ENCODE measurements at regions not wholly inside any gene's neighbourhood (a gene's known extent, or its start where the extent isn't known, plus 50 kb on each side); places are given as distances from the start of the nearest gene placed in this dataset.

- in situ Hi-C loops (cut with HindIII; ENCODE audit: extremely low pct_ligation_motif_present, low pct_unique_long_range_greater_than_20kb) (loop anchor here (25.0 kb wide), 1 partner anchor 573 kb away; no protein-coding TSS in a partner anchor), intact Hi-C loops (cut with micrococcal nuclease; ENCODE audit: unreplicated experiment) (no loop called here)
- no peaks in the 10 kb centered on the region for H3K27me3 ChIP-seq (ENCODE audit: control insufficient read depth in 1 of 2, insufficient read depth in 2 of 2, low read length in 2 of 2)
- no peak overlapping the region for H3K9ac ChIP-seq (ENCODE audit: insufficient read depth, low read depth, low read length)
- H3K4me1 ChIP-seq (ENCODE audit: insufficient read depth, low read length) = peaks cover 14% of the 10 kb centered on the region; the same call in 1 of the 2 replicates
- POLR2A ChIA-PET = no interaction called here
- no peak overlapping the region for H3K27ac ChIP-seq (ENCODE audit: extremely low read length, insufficient read depth, low read length)
- H3K4me2 ChIP-seq (ENCODE audit: low read depth, low read length) = no peak overlapping the region
- H2AFZ ChIP-seq (ENCODE audit: low read length) = no peak overlapping the region
- H3K79me2 ChIP-seq (ENCODE audit: insufficient read depth, low read length) = no peaks in the 10 kb centered on the region
- WGBS (ENCODE audit: low lambda C conversion rate) = 91% methylated on average over 8 of the region's 8 CpGs
- no peaks in the 10 kb centered on the region for H4K20me1 ChIP-seq (ENCODE audit: insufficient read depth, low read length)
- no peak for FAIRE-seq
- no peaks in the 10 kb centered on the region for H3K36me3 ChIP-seq (replicated peaks in 1 of 2; ENCODE audit: control insufficient read depth in 1 of 2, insufficient read depth in 2 of 2, low read length in 2 of 2)
- DNase-seq (ENCODE audit: low spot score) = no peak
- BruUV-seq (replicated peaks) = no TSS peak
- H3K9me3 ChIP-seq (ENCODE audit: low read length) = no peaks in the 10 kb centered on the region
- ATAC-seq = no peak
- CTCF ChIA-PET (ENCODE audit: low intra/inter-chr PET ratio, low total read pairs) = no interaction called here
- TF ChIP-seq ZNF550 (CRISPR knock-in tag; IDR thresholded peaks at IDR 0.05; ENCODE audit: borderline replicate concordance) = no peak
- TF ChIP-seq HNF4G (IDR thresholded peaks at IDR 0.05; ENCODE audit: borderline replicate concordance, low read depth, low read length) = no peak
- TF ChIP-seq HNF4G (CRISPR knock-in tag; IDR thresholded peaks at IDR 0.05; ENCODE audit: borderline replicate concordance, low read depth) = no peak
- no peak for TF ChIP-seq MAFF (IDR thresholded peaks at IDR 0.05; ENCODE audit: low read depth, low read length)
- TF ChIP-seq IRF9 (CRISPR knock-in tag; IDR thresholded peaks at IDR 0.05; ENCODE audit: borderline replicate concordance) = no peak
- TF ChIP-seq ELF3 (CRISPR knock-in tag; IDR thresholded peaks at IDR 0.05) = no peak
- TF ChIP-seq GPN1 (CRISPR knock-in tag; IDR thresholded peaks at IDR 0.05; ENCODE audit: borderline replicate concordance) = no peak
- TF ChIP-seq ZNF101 (CRISPR knock-in tag; IDR thresholded peaks at IDR 0.05; ENCODE audit: borderline replicate concordance, low read depth) = no peak
- no peak for TF ChIP-seq MZF1 (CRISPR knock-in tag; IDR thresholded peaks at IDR 0.05; ENCODE audit: borderline replicate concordance)
- no peak for TF ChIP-seq DBP (CRISPR knock-in tag; IDR thresholded peaks at IDR 0.05; ENCODE audit: not compliant biosample characterization)
- no peak overlapping the region for H3K4me3 ChIP-seq (replicated peaks in 1 of 3; ENCODE audit: insufficient read depth in 1 of 3, low read depth in 2 of 3, low read length in 3 of 3)
Measured at GRCh38 chr4:159434871-159435241, 332.0 kb downstream of the RAPGEF2 start.
